Stimulated activated naive CD8-positive, alpha-beta T cell treated with anti-CD3 and anti-CD28 coated beads, Interleukin-15, Interleukin-2, amounts not matched to agents 100 U/mL and 50 U/mL, for 24 hours (primary cell): ENCODE measurements at regions not wholly inside any gene's neighbourhood (a gene's known extent, or its start where the extent isn't known, plus 50 kb on each side); places are given as distances from the start of the nearest gene placed in this dataset.
"Not testable (repeated sequence)": the region's sequence is repeated elsewhere in the genome, so short reads cannot be mapped to it uniquely, and the experiment has no call there.

Experiments
- ATAC-seq: fragments of 150-1000 bp; cut with Tn5 transposase; one replicate; pipeline ENCODE4 v1.10.0; 2021
- DNase-seq: peaks from one replicate; pipeline ENCODE4 v3.0.0; 2021

- ATAC-seq (no peak), DNase-seq (no peak)
Measured at GRCh38 chr7:15813448-15813847, 127.0 kb upstream of the MEOX2 start.

GRCh38 chr7:15810383-15810782, 123.9 kb upstream of the MEOX2 start:
- ATAC-seq, DNase-seq: not testable (repeated sequence)

- not testable (repeated sequence) for DNase-seq, ATAC-seq
Measured at GRCh38 chr7:15809936-15810335, 123.5 kb upstream of the MEOX2 start.

- ATAC-seq: no peak
- DNase-seq: no peak
Measured at GRCh38 chr7:15805891-15806290, 119.4 kb upstream of the MEOX2 start.

- DNase-seq (no peak), ATAC-seq (no peak)
Measured at GRCh38 chr7:15802425-15802824, 115.9 kb upstream of the MEOX2 start.

DNA sequence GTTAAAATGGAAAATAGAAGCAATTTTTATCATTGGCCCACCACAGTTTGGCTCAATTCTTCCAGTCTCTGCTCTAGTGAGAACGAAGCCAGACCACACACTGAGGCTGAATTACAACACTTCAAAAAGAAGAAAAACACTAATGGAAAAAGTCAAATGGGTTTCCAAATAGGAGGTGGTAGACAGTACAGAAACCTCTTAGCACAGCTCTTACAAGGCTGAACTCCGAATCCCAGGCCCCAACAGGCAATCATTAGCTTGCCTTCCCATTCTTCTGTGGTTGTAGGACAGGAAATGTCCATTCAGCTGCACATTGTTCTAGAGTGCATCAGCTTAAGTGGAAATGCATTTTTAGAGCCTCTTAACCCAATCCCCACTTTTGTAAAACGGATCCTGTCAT, 115.1 kb upstream of the MEOX2 start:
- ATAC-seq (no peak), DNase-seq (no peak)

- ATAC-seq (no peak), DNase-seq (no peak)
Measured at GRCh38 chr7:15801041-15801440, 114.6 kb upstream of the MEOX2 start.

GRCh38 chr7:15798081-15798480, 111.6 kb upstream of the MEOX2 start:
- DNase-seq (no peak), ATAC-seq (no peak)

GRCh38 chr7:15795393-15795792, 108.9 kb upstream of the MEOX2 start:
- ATAC-seq (no peak), DNase-seq (no peak)

DNA sequence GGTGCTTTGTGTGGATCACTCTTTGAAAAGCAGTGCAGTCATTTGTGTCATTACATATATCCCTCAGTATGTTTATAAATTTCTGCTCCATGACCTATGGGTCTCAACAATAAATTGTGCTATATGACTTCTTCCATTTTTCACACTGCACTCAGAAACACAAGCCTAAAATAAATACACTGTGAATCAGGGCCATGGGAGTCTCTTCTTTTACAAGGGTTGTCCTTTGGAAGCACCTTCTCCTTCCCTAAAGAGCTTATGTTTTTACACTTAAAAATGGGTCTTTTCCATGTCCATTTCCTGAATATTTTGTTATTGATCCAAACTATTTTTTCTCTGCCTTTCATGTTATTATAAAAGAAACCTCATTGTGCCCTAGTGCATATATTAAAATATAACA, 108.3 kb upstream of the MEOX2 start:
- ATAC-seq (no peak), DNase-seq (no peak)

DNA sequence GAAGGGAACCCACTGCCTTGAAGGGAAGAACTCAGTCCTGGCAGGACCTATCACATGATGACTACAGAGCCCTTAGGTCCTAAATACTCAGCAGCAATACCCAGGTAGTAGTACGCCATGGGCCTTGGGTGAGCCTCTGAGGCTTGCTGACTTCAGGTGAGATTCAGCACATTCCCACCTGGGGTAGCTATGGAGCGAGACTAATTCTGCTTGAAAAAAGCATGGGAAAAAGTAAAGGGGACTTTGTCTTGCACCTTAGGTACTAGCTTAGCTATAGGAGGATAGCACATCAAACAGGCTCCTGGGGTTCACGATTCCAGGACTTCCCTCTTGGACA, 98.2 kb upstream of the MEOX2 start:
- no peak for ATAC-seq
- no peak for DNase-seq

GRCh38 chr7:15783987-15784693, 97.7 kb upstream of the MEOX2 start:
- ATAC-seq: no peak
- DNase-seq: no peak

DNA sequence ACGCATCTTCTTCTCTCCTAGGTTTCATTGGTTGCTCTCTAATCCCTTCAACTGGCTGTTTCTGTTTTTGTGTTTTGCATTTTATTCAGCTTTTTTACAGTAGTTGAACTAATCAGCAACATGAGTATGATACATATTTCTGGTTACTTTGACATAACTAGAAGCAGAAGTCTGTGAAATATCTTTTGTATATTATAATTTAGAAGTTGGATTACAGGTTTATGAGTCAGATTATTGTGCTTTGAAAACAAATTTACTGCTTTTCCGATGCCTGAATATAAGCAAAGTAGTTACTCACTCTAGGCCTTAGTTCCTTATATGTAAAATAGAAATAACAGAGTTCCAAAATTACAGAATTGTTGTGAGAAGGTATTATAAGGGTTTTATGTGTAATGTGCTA, 96.2 kb upstream of the MEOX2 start:
- no peak for DNase-seq
- no peak for ATAC-seq

- ATAC-seq (no peak), DNase-seq (no peak)
Measured at GRCh38 chr7:15781944-15782343, 95.5 kb upstream of the MEOX2 start.

DNA sequence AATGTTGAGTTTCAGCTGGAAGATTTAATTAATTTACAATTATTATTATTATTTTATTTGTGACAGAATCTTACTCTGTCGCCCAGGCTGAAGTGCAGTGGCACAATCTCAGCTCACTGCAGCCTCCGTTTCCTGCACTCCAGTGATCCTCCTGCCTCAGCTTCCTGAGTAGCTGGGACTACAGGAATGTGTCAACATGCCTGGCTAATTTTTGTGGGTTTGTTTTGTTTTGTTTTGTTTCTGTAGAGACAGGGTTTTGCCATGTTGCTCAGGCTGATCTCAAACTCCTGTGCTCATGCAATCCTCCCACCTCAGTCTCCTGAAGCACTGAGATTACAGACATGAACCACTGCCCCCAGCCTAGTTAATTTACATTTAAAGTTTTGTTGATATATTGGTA, 93.8 kb upstream of the MEOX2 start:
- no peak for DNase-seq

GRCh38 chr7:15778191-15778590, 91.7 kb upstream of the MEOX2 start:
- no peak for DNase-seq
- no peak for ATAC-seq

More for the DNA sequence above, 93.8 kb upstream of the MEOX2 start:
- ATAC-seq: no peak

DNA sequence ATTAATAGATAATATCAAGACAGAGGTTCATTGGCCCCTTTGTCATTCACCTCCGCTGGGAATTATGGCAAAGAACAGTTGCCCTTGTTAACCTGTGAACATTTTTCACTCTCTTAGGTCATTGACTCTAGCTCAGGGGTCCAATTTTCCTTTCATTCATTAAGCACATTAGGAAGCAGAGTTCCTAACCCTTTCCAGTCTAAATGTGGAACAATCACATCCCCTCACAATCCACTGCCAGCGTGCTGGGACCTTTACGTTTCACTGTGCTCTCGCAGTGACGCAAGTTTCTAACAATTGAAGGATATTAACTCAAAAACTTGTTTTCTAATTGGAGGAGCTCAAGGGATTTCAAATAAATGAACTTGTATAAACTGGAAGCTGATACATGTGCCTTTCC, 79.3 kb upstream of the MEOX2 start:
- no peak for ATAC-seq
- no peak for DNase-seq

DNA sequence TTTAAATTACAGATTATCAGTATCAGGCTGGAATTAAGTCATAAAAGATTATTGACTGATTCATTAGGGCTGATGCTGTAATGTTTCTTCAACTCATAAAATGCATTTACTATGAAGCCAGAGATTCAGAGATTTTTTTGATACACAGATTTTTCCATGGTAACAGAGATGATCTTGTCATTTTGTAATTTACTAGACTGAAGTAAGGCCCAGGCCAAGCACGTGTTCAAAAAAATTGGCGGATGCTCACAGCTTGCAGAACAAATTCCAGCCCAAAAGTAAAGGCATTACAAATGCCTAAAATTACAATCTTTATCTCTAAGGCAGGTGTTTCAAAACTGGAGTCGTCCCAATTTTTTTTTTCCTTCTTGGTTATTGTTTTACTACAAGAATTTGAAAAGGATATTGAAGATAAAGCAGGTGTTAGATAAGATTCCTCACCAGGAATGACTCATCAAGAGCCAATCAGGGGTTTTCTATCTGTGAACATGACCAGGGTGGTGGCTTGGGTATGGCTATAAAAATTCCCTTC, 78.4 kb upstream of the MEOX2 start:
- no peak for DNase-seq
- no peak for ATAC-seq

- ATAC-seq: no peak
Measured at GRCh38 chr7:15764010-15764409, 77.5 kb upstream of the MEOX2 start.

DNA sequence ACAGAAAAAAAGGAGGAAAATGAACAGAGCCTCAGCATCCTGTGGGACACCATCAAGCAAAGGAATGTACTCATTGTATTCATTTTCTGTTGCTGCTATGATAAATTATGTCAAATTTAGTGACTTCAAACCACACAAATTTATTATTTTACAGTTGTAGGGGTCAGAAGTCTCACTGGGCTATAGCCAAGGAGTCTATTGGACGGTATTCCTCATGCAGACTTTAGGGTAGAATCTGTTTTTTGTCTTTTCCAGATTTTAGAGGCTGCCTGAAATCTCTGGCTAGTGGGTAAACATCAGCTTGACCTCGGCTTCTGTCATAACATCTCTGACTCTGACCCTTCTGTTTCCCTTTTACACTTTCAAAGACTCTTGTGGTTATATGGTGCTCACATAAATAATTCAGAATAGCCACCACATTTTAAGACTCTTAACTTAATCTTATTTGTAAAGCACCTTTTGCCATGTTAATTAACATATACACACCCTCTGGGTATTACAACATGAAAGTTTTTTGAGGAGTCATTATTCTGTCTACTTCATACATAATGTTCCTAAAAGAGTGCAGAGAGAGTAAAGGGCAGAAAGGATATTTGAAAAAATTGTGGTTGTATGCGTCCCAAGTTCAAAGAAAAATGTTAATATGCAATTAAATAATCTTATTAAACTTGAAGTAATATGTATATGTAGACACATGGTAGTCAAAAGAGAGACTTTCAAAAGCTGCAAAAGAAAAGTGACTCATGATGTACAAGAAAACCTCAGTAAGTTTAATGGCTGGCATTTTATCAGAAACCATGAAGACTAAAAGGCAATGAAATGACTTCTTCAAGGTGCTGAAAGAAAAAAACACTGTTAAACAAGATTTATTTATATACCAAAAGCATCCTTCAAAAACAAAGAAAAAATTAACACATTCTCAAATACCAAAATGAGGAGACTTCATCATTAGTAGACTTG, 70.8 kb upstream of the MEOX2 start:
- DNase-seq: no peak
- no peak for ATAC-seq

More at GRCh38 chr7:15764010-15764409, 77.5 kb upstream of the MEOX2 start:
- DNase-seq: no peak

- DNase-seq (no peak), ATAC-seq (no peak)
Measured at GRCh38 chr7:15755061-15755460, 68.6 kb upstream of the MEOX2 start.

- ATAC-seq: no peak
Measured at GRCh38 chr7:15753887-15754579, 67.5 kb upstream of the MEOX2 start.

GRCh38 chr7:15752377-15752776, 65.9 kb upstream of the MEOX2 start:
- no peak for ATAC-seq

More at GRCh38 chr7:15753887-15754579, 67.5 kb upstream of the MEOX2 start:
- no peak for DNase-seq

More at GRCh38 chr7:15752377-15752776, 65.9 kb upstream of the MEOX2 start:
- DNase-seq: no peak
